Right ventricle myocardium superior (tissue), 1 donor: ENCODE measurements at regions not wholly inside any gene's neighbourhood (a gene's known extent, or its start where the extent isn't known, plus 50 kb on each side); places are given as distances from the start of the nearest gene placed in this dataset.

Source experiments
- ATAC-seq: fragments of 200-7000 bp; cut with Tn5 transposase; one replicate; pipeline ENCODE4 v1.9.1; 2020; ENCODE audit warnings: mild to moderate bottlenecking; ENCODE audit not compliant: poor library complexity
- DNase-seq: peaks from one replicate; pipeline ENCODE4 v3.0.0-alpha.2; 2020
- intact Hi-C: fragments of 100-400 bp; cut with DNase I; formaldehyde crosslinking; loops from one replicate; pipeline ENCODE4 v1.11.2; 2022
- donor health status: DM: no; HTN: yes; CAD: no; lungs with severe emphysema.

GRCh38 chr3:30189900-30190299, 416.5 kb upstream of the TGFBR2 start:
- ATAC-seq: no peak
- intact Hi-C loops: no loop called here
- DNase-seq: no peak

GRCh38 chr3:30193625-30194044, 412.8 kb upstream of the TGFBR2 start:
- intact Hi-C loops: no loop called here
- ATAC-seq (no peak), DNase-seq (no peak)

GRCh38 chr3:30195352-30195751, 411.0 kb upstream of the TGFBR2 start:
- ATAC-seq (no peak), DNase-seq (no peak)
- intact Hi-C loops: loop anchor here (5.0 kb wide), 1 partner anchor 153 kb away; no protein-coding TSS in a partner anchor

- DNase-seq (no peak), ATAC-seq (peak; percentile 71)
- intact Hi-C loops: loop anchor here (5.0 kb wide), 1 partner anchor 156 kb away; no protein-coding TSS in a partner anchor
These were observed 408.2 kb upstream of the TGFBR2 start for GRCh38 chr3:30198162-30198561.

- ATAC-seq (peak; percentile 84), DNase-seq (peak; percentile 88)
- intact Hi-C loops: loop anchor here (1.0 to 5.0 kb wide), 2 partner anchors 86 to 157 kb away; no protein-coding TSS in a partner anchor
These were observed 407.2 kb upstream of the TGFBR2 start for GRCh38 chr3:30199096-30199759.

- DNase-seq (no peak), ATAC-seq (peak; percentile 30)
- intact Hi-C loops: loop anchor here (1.0 to 10.0 kb wide), 4 partner anchors 87 to 545 kb away; no protein-coding TSS in a partner anchor
These were observed 406.5 kb upstream of the TGFBR2 start for GRCh38 chr3:30199855-30200254.

GRCh38 chr3:30201715-30202114, 404.7 kb upstream of the TGFBR2 start:
- ATAC-seq: no peak
- DNase-seq: no peak
- intact Hi-C loops: loop anchor here (10.0 kb wide), 2 partner anchors 493 to 543 kb away; no protein-coding TSS in a partner anchor

GRCh38 chr3:30203301-30203700, 403.1 kb upstream of the TGFBR2 start:
- ATAC-seq: no peak
- intact Hi-C loops: loop anchor here (10.0 kb wide), 2 partner anchors 492 to 542 kb away; no protein-coding TSS in a partner anchor

GRCh38 chr3:30204126-30204525, 402.3 kb upstream of the TGFBR2 start:
- DNase-seq (no peak), ATAC-seq (no peak)
- intact Hi-C loops: loop anchor here (10.0 kb wide), 2 partner anchors 491 to 541 kb away; no protein-coding TSS in a partner anchor

More at GRCh38 chr3:30203301-30203700, 403.1 kb upstream of the TGFBR2 start:
- DNase-seq: no peak

- no peak for DNase-seq
- ATAC-seq: no peak
- intact Hi-C loops: loop anchor here (10.0 kb wide), 2 partner anchors 489 to 539 kb away; no protein-coding TSS in a partner anchor
These were observed 400.4 kb upstream of the TGFBR2 start for GRCh38 chr3:30206051-30206450.

- intact Hi-C loops: no loop called here
- no peak for DNase-seq
- ATAC-seq: no peak
These were observed 384.8 kb upstream of the TGFBR2 start for GRCh38 chr3:30221619-30222018.

- no peak for DNase-seq
- ATAC-seq: no peak
- intact Hi-C loops: no loop called here
These were observed 384.0 kb upstream of the TGFBR2 start for GRCh38 chr3:30222441-30222840.

- no peak for ATAC-seq
- DNase-seq: no peak
- intact Hi-C loops: no loop called here
These were observed 381.4 kb upstream of the TGFBR2 start for GRCh38 chr3:30225021-30225420.

- intact Hi-C loops: no loop called here
- DNase-seq: no peak
- ATAC-seq: peak; percentile 8
These were observed 379.7 kb upstream of the TGFBR2 start for GRCh38 chr3:30226601-30227151.

- no peak for DNase-seq
- intact Hi-C loops: no loop called here
- ATAC-seq: peak; percentile 75
These were observed 378.7 kb upstream of the TGFBR2 start for GRCh38 chr3:30227571-30228301.

GRCh38 chr3:30228302-30228631, 378.1 kb upstream of the TGFBR2 start:
- intact Hi-C loops: no loop called here
- no peak for ATAC-seq
- DNase-seq: no peak

GRCh38 chr3:30231277-30232141, 374.9 kb upstream of the TGFBR2 start:
- intact Hi-C loops: no loop called here
- DNase-seq (no peak), ATAC-seq (peak; percentile 67)

- intact Hi-C loops: no loop called here
- DNase-seq: no peak
These were observed 374.3 kb upstream of the TGFBR2 start for GRCh38 chr3:30232142-30232541.

More at GRCh38 chr3:30232142-30232541, 374.3 kb upstream of the TGFBR2 start:
- peak; percentile 68 for ATAC-seq
